HCT116 (cell line): ENCODE measurements at regions not wholly inside any gene's neighbourhood (a gene's known extent, or its start where the extent isn't known, plus 50 kb on each side); places are given as distances from the start of the nearest gene placed in this dataset.

Source experiments
- ATAC-seq: fragments of 200-7000 bp; cut with Tn5 transposase; 2 replicates; pipeline ENCODE4 v1.9.1; 2020; ENCODE audit warnings: mild to moderate bottlenecking, moderate library complexity
- BruUV-seq: library from RNA; stranded (reverse); fragments of 400-500 nt; replicated peaks from 2 replicates; lab custom pipeline; 2021; lab: Mats Ljungman, UMichigan
- CTCF ChIA-PET: fragments of 300-600 bp; sonication (Branson Sonifier 250); formaldehyde crosslinking; loops from one replicate; lab custom pipeline; 2021; ENCODE audit warnings: antibody characterized with exemption; lab: Charles Lee
- POLR2A ChIA-PET: fragments of 300-600, 350-600 bp; sonication (Branson Sonifier 250); formaldehyde crosslinking; loops from one replicate; lab custom pipeline; 2021; ENCODE audit warnings: antibody characterized with exemption; lab: Charles Lee
- RAD21 ChIA-PET, 2 experiments: fragments of 300-600 bp; sonication (Branson Sonifier 250); formaldehyde crosslinking; loops; one replicate each; lab custom pipeline; 2023; ENCODE audit warnings: low total read pairs in 2 of 2; ENCODE audit not compliant: uncharacterized antibody in 2 of 2, unreplicated experiment in 2 of 2, low non-redundant PET in 1 of 2; lab: Charles Lee
- DNase-seq: peaks from one replicate; pipeline ENCODE4 v3.0.0-alpha.2; 2010; ENCODE audit warnings: low read depth, low spot score
- H2AFZ ChIP-seq: fragments of 200-600 bp; shearing (Covaris generic), sonication (generic); 2 replicates; pipeline ENCODE4 v1.6.1; 2017; ENCODE audit warnings: low read depth, mixed run types, mixed read lengths, antibody characterized with exemption, low read length; ENCODE audit not compliant: poor library complexity, severe bottlenecking
- H3K27ac ChIP-seq: 2 replicates; pipeline ENCODE4 v1.5.1; 2012; ENCODE audit warnings: low read depth, low read length
- H3K27me3 ChIP-seq: fragments of 200-600 bp; sonication (generic); 2 replicates; pipeline ENCODE4 v1.6.1; 2016; ENCODE audit warnings: mixed run types, low read length, mixed read lengths; ENCODE audit not compliant: insufficient read depth
- H3K36me3 ChIP-seq, 2 experiments: fragments of 200-500 bp in 1 of 2; fragments of 200-600 bp in 1 of 2; sonication (Bioruptor generic) in 1 of 2; sonication (generic) in 1 of 2; 2 replicates each; pipeline versions ENCODE4 v1.5.1 to v1.6.1; 2014 to 2016; ENCODE audit warnings: low read length in 2 of 2, inconsistent platforms in 1 of 2, mixed read lengths in 1 of 2, mixed run types in 1 of 2; ENCODE audit not compliant: insufficient read depth in 2 of 2, control insufficient read depth in 1 of 2
- H3K4me1 ChIP-seq, 2 experiments: fragments of 200-600 bp in 1 of 2; sonication (generic) in 1 of 2; 2 replicates each; pipeline versions ENCODE4 v1.5.1 to v1.6.1; 2012 to 2017; ENCODE audit warnings: low read length in 2 of 2, inconsistent platforms in 1 of 2, mild to moderate bottlenecking in 1 of 2, mixed read lengths in 1 of 2, mixed run types in 1 of 2, moderate library complexity in 1 of 2; ENCODE audit not compliant: insufficient read depth in 2 of 2, control insufficient read depth in 1 of 2
- H3K4me2 ChIP-seq: fragments of 200-600 bp; sonication (generic); 2 replicates; pipeline ENCODE4 v1.6.1; 2017; ENCODE audit warnings: mixed run types, low read length, mixed read lengths
- H3K4me3 ChIP-seq, 2 experiments: fragments of 200-600 bp in 1 of 2; sonication (generic) in 1 of 2; replicated peaks in 1 of 2; 2 replicates each; pipeline ENCODE4 v1.5.1; 2011 to 2016; ENCODE audit warnings: low read length in 2 of 2, control low read depth in 1 of 2, low read depth in 1 of 2, mild to moderate bottlenecking in 1 of 2, mixed read lengths in 1 of 2, mixed run types in 1 of 2
- H3K79me2 ChIP-seq: fragments of 200-600 bp; sonication (generic); 2 replicates; pipeline ENCODE4 v1.6.1; 2017; ENCODE audit warnings: mild to moderate bottlenecking, mixed run types, low read length, moderate library complexity, mixed read lengths; ENCODE audit not compliant: insufficient read depth
- H3K9ac ChIP-seq: fragments of 200-600 bp; sonication (generic); 2 replicates; pipeline ENCODE4 v1.6.1; 2016; ENCODE audit warnings: low read length, mixed read lengths
- H3K9me2 ChIP-seq: fragments of 200-600 bp; sonication (generic), shearing (Covaris generic); 2 replicates; pipeline ENCODE4 v1.6.1; 2017; ENCODE audit warnings: mixed run types, mild to moderate bottlenecking, moderate library complexity; ENCODE audit not compliant: insufficient read depth
- H3K9me3 ChIP-seq, 2 experiments: fragments of 200-500 bp in 1 of 2; fragments of 200-600 bp in 1 of 2; sonication (Bioruptor generic) in 1 of 2; sonication (generic) in 1 of 2; 2 replicates each; pipeline ENCODE4 v1.6.1; 2014 to 2017; ENCODE audit warnings: low read length in 2 of 2, mixed read lengths in 2 of 2, inconsistent platforms in 1 of 2, low read depth in 1 of 2, mild to moderate bottlenecking in 1 of 2, mixed run types in 1 of 2, moderate library complexity in 1 of 2; ENCODE audit not compliant: control insufficient read depth in 1 of 2, insufficient read depth in 1 of 2
- H4K20me1 ChIP-seq: fragments of 200-600 bp; sonication (generic), shearing (Covaris generic); 2 replicates; pipeline ENCODE4 v1.6.1; 2017; ENCODE audit warnings: mixed run types, mild to moderate bottlenecking, moderate library complexity; ENCODE audit not compliant: insufficient read depth
- ATF3 ChIP-seq: IDR thresholded peaks from 2 replicates; pipeline ENCODE4 v1.6.1; 2012
- CBX3 ChIP-seq: IDR thresholded peaks from 2 replicates; pipeline ENCODE4 v1.6.1; 2012; ENCODE audit warnings: low read depth
- CEBPB ChIP-seq: IDR thresholded peaks from 2 replicates; pipeline ENCODE4 v1.6.1; 2012; ENCODE audit warnings: low read depth
- EGR1 ChIP-seq: IDR thresholded peaks from 2 replicates; pipeline ENCODE4 v1.6.1; 2012; ENCODE audit warnings: low read depth
- ELF1 ChIP-seq: IDR thresholded peaks from 2 replicates; pipeline ENCODE4 v1.6.1; 2012; ENCODE audit warnings: low read depth, borderline replicate concordance
- EZH2 ChIP-seq: fragments of 200-600 bp; sonication (generic); IDR thresholded peaks from 2 replicates; pipeline ENCODE4 v1.6.1; 2017; ENCODE audit warnings: antibody characterized with exemption, mixed run types
- EZH2phosphoT487 ChIP-seq: fragments of 200-600 bp; IDR thresholded peaks from 2 replicates; pipeline ENCODE4 v1.6.1; 2018; ENCODE audit warnings: antibody characterized with exemption, borderline replicate concordance
- FOSL1 ChIP-seq: IDR thresholded peaks from 2 replicates; pipeline ENCODE4 v1.6.1; 2012; ENCODE audit warnings: low read depth
- JUND ChIP-seq: IDR thresholded peaks from 2 replicates; pipeline ENCODE4 v1.6.1; 2012
- POLR2AphosphoS5 ChIP-seq: IDR thresholded peaks from 2 replicates; pipeline ENCODE4 v1.6.1; 2011; ENCODE audit warnings: mild to moderate bottlenecking, low read depth, low read length, moderate library complexity
- RAD21 ChIP-seq: IDR thresholded peaks from 2 replicates; pipeline ENCODE4 v1.6.1; 2012; ENCODE audit warnings: low read depth, mild to moderate bottlenecking
- SIN3A ChIP-seq: IDR thresholded peaks from 2 replicates; pipeline ENCODE4 v1.6.1; 2012; ENCODE audit warnings: low read depth
- SP1 ChIP-seq: IDR thresholded peaks from 2 replicates; pipeline ENCODE4 v1.6.1; 2012; ENCODE audit warnings: low read depth
- SRF ChIP-seq: IDR thresholded peaks from 2 replicates; pipeline ENCODE4 v1.6.1; 2012; ENCODE audit warnings: low read depth
- TCF7L2 ChIP-seq: IDR thresholded peaks from 2 replicates; pipeline ENCODE4 v1.7.0; 2011; ENCODE audit warnings: borderline replicate concordance, inconsistent platforms; ENCODE audit not compliant: insufficient read depth, insufficient read length; ENCODE audit errors: extremely low read depth
- YY1 ChIP-seq: IDR thresholded peaks from 2 replicates; pipeline ENCODE4 v1.6.1; 2011; ENCODE audit warnings: low read length, low read depth, moderate library complexity, mild to moderate bottlenecking; ENCODE audit not compliant: insufficient replicate concordance; ENCODE audit errors: extremely low read depth
- ZBTB33 ChIP-seq: IDR thresholded peaks from 2 replicates; pipeline ENCODE4 v1.6.1; 2011; ENCODE audit warnings: mild to moderate bottlenecking, low read length, moderate library complexity; ENCODE audit not compliant: insufficient replicate concordance; ENCODE audit errors: extremely low read depth
- ZNF274 ChIP-seq: fragments of 200-500 bp; sonication (Bioruptor generic); IDR thresholded peaks from 2 replicates; pipeline ENCODE4 v1.6.1; 2014; ENCODE audit warnings: mild to moderate bottlenecking, low read depth, low read length, inconsistent platforms
- intact Hi-C: fragments of 100-400 bp; cut with micrococcal nuclease; formaldehyde crosslinking; loops from 2 replicates; pipeline ENCODE4 v1.10.0; 2022
- TF ChIP-seq, protein P1 (sequence below), 3 experiments: fragments of 200-600 bp in 1 of 3; sonication (generic) in 1 of 3; IDR thresholded peaks in 2 of 3; conservative IDR thresholded peaks in 1 of 3; 2 replicates each; pipeline ENCODE4 v1.5.1; 2012 to 2017; ENCODE audit warnings: low read depth in 2 of 3, low read length in 2 of 3, antibody characterized with exemption in 1 of 3, borderline replicate concordance in 1 of 3, control low read depth in 1 of 3, mild to moderate bottlenecking in 1 of 3, mixed read lengths in 1 of 3, mixed run types in 1 of 3, moderate library complexity in 1 of 3; ENCODE audit not compliant: insufficient read depth in 1 of 3
- TF ChIP-seq, protein P2 (sequence below): IDR thresholded peaks from 2 replicates; pipeline ENCODE4 v1.6.1; 2012; ENCODE audit warnings: low read depth

DNA sequence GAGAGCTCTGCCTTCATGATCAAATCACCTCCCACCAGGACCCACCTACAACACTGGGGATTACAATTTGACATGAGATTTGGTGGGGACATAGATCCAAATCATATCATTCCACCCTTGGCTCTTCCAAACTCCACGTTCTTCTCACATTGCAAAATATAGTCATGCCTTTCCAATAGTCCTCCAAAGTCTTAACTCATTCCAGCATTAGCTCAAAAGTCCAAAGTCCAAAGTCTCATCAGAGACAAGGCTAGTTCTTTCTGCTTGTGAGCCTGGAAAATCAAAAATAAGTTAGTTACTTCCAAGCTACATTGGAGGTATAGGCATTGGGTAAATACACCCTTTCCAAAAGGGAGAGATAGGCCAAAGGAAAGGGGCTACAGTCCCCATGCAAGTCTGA, 186.9 kb upstream of the PAPPA start:
- H3K4me2 ChIP-seq = no peak overlapping the region
- POLR2A ChIA-PET = no interaction called here
- no peak overlapping the region for H2AFZ ChIP-seq
- BruUV-seq = no TSS peak
- DNase-seq (no peak), ATAC-seq (no peak)
- H3K4me3 ChIP-seq = no peak overlapping the region
- no peak for TF ChIP-seq CEBPB
- TF ChIP-seq ELF1 = no peak
- no peak for TF ChIP-seq TCF7L2
- no peak for TF ChIP-seq FOSL1
- no peak for TF ChIP-seq SRF
- TF ChIP-seq, protein P1, sequence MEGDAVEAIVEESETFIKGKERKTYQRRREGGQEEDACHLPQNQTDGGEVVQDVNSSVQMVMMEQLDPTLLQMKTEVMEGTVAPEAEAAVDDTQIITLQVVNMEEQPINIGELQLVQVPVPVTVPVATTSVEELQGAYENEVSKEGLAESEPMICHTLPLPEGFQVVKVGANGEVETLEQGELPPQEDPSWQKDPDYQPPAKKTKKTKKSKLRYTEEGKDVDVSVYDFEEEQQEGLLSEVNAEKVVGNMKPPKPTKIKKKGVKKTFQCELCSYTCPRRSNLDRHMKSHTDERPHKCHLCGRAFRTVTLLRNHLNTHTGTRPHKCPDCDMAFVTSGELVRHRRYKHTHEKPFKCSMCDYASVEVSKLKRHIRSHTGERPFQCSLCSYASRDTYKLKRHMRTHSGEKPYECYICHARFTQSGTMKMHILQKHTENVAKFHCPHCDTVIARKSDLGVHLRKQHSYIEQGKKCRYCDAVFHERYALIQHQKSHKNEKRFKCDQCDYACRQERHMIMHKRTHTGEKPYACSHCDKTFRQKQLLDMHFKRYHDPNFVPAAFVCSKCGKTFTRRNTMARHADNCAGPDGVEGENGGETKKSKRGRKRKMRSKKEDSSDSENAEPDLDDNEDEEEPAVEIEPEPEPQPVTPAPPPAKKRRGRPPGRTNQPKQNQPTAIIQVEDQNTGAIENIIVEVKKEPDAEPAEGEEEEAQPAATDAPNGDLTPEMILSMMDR (IDR thresholded peaks at IDR 0.05 in 2 of 3, conservative IDR thresholded peaks at IDR 0.05 in 1 of 3; ENCODE audit: borderline replicate concordance in 1 of 3, insufficient read depth in 1 of 3, low read depth in 2 of 3, low read length in 2 of 3) = no peak
- TF ChIP-seq ZBTB33 = no peak
- no peak for TF ChIP-seq ATF3
- TF ChIP-seq SIN3A = no peak
- no peak for TF ChIP-seq POLR2AphosphoS5
- no peak for TF ChIP-seq CBX3
- no peak for TF ChIP-seq JUND
- TF ChIP-seq, protein P2, sequence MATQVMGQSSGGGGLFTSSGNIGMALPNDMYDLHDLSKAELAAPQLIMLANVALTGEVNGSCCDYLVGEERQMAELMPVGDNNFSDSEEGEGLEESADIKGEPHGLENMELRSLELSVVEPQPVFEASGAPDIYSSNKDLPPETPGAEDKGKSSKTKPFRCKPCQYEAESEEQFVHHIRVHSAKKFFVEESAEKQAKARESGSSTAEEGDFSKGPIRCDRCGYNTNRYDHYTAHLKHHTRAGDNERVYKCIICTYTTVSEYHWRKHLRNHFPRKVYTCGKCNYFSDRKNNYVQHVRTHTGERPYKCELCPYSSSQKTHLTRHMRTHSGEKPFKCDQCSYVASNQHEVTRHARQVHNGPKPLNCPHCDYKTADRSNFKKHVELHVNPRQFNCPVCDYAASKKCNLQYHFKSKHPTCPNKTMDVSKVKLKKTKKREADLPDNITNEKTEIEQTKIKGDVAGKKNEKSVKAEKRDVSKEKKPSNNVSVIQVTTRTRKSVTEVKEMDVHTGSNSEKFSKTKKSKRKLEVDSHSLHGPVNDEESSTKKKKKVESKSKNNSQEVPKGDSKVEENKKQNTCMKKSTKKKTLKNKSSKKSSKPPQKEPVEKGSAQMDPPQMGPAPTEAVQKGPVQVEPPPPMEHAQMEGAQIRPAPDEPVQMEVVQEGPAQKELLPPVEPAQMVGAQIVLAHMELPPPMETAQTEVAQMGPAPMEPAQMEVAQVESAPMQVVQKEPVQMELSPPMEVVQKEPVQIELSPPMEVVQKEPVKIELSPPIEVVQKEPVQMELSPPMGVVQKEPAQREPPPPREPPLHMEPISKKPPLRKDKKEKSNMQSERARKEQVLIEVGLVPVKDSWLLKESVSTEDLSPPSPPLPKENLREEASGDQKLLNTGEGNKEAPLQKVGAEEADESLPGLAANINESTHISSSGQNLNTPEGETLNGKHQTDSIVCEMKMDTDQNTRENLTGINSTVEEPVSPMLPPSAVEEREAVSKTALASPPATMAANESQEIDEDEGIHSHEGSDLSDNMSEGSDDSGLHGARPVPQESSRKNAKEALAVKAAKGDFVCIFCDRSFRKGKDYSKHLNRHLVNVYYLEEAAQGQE = no peak
- no peak for TF ChIP-seq EZH2
- TF ChIP-seq RAD21 = no peak
- TF ChIP-seq EGR1 = no peak
- no peak for TF ChIP-seq YY1
- TF ChIP-seq ZNF274 = no peak
- no peak for TF ChIP-seq SP1
- TF ChIP-seq EZH2phosphoT487 = no peak
- RAD21 ChIA-PET = no interaction called here
- CTCF ChIA-PET = no interaction called here
- H3K9me3 ChIP-seq = no peaks in the 10 kb centered on the region
- intact Hi-C loops = no loop called here
- no peaks in the 10 kb centered on the region for H3K27me3 ChIP-seq
- no peak overlapping the region for H3K27ac ChIP-seq
- no peaks in the 10 kb centered on the region for H4K20me1 ChIP-seq
- no peaks in the 10 kb centered on the region for H3K79me2 ChIP-seq
- no peaks in the 10 kb centered on the region for H3K9me2 ChIP-seq
- no peaks in the 10 kb centered on the region for H3K4me1 ChIP-seq
- no peak overlapping the region for H3K9ac ChIP-seq
- H3K36me3 ChIP-seq = no peaks in the 10 kb centered on the region
